Astrocyte of the cerebellum (primary cell): ENCODE measurements at regions not wholly inside any gene's neighbourhood (a gene's known extent, or its start where the extent isn't known, plus 50 kb on each side); places are given as distances from the start of the nearest gene placed in this dataset.

Experiments
- DNase-seq: peaks from one replicate; pipeline ENCODE4 v3.0.0-alpha.2; 2011; ENCODE audit warnings: low read depth
- H3K4me3 ChIP-seq: 2 replicates; pipeline ENCODE4 v1.5.1; 2011; ENCODE audit warnings: mild to moderate bottlenecking, low read depth, low read length, moderate library complexity
- in situ Hi-C: cut with HindIII; loops from 2 replicates; pipeline ENCODE4 v1.10.0; 2017; ENCODE audit warnings: low sequenced_read_pairs
- TF ChIP-seq, protein P1 (sequence below): IDR thresholded peaks from 2 replicates; pipeline ENCODE4 v1.5.1; 2012; ENCODE audit warnings: low read length, low read depth, moderate library complexity, mild to moderate bottlenecking; ENCODE audit errors: missing control alignments

DNA sequence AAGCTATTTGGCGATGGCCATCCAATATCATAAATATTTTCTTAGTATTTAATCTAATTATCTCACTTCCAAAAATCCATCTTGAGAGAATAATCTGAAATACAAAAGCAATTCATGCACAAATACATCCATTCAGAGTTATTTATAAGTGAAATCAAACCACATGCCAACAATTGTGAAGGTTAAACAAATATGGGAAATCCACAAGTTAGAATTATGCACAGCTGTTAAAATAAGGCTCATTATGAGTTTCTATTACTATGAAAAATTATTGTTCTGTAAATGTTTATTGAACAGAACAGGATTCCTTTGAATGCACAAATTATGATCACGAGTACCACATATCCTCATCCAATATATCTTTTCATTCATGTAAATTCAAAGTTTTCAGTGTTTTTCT, 267.7 kb downstream of the PLOD2 start:
- TF ChIP-seq, protein P1, sequence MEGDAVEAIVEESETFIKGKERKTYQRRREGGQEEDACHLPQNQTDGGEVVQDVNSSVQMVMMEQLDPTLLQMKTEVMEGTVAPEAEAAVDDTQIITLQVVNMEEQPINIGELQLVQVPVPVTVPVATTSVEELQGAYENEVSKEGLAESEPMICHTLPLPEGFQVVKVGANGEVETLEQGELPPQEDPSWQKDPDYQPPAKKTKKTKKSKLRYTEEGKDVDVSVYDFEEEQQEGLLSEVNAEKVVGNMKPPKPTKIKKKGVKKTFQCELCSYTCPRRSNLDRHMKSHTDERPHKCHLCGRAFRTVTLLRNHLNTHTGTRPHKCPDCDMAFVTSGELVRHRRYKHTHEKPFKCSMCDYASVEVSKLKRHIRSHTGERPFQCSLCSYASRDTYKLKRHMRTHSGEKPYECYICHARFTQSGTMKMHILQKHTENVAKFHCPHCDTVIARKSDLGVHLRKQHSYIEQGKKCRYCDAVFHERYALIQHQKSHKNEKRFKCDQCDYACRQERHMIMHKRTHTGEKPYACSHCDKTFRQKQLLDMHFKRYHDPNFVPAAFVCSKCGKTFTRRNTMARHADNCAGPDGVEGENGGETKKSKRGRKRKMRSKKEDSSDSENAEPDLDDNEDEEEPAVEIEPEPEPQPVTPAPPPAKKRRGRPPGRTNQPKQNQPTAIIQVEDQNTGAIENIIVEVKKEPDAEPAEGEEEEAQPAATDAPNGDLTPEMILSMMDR, result no peak
- in situ Hi-C loops, result no loop called here
- no peak overlapping the region for H3K4me3 ChIP-seq
- DNase-seq, result no peak

DNA sequence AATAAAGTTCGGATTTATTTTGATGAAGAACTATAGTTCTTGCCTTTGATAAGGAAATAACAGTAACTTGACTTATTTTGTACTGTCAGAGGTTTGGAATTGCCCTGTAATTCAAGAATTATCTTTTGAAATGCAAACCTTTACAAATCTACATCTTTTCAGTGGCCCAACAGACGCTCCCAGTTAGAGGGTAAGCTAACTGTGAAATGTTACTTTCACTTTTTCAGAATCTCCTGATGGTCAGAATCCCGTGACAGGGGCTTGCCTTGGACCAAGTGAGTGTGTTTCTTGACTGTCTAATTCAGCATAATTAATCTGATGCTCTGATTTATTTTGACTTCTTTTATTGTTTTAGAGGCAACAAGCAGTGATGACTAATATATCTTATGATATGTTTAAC, 262.5 kb downstream of the PLOD2 start:
- in situ Hi-C loops, result no loop called here
- no peak overlapping the region for H3K4me3 ChIP-seq
- no peak for DNase-seq
- TF ChIP-seq, protein P1, result no peak

GRCh38 chr3:145899241-145899640, 261.7 kb downstream of the PLOD2 start:
- TF ChIP-seq, protein P1, result no peak
- in situ Hi-C loops, result no loop called here
- DNase-seq, result no peak
- H3K4me3 ChIP-seq, result no peak overlapping the region

GRCh38 chr3:145900056-145900829, 260.7 kb downstream of the PLOD2 start:
- TF ChIP-seq, protein P1, result no peak
- no peak overlapping the region for H3K4me3 ChIP-seq
- in situ Hi-C loops, result no loop called here
- no peak for DNase-seq

DNA sequence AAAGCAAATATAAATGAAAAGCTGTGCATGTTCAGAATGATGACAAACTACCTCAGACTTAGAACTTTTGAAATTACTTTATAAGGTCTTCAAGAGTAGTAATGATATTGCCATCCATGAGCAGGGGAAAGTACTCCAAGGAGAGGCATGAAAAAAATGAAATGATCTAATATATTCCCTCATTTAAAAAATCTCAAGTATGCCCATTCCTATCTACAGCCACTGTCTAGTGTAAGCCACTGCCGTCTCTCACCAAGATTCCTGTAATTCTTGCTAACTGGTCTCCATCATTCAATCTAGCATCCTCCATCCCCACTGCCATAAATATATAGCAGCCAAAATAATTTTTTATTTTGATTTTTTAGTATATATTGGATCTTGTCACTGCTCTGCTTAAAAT, 258.8 kb downstream of the PLOD2 start:
- DNase-seq, result no peak
- TF ChIP-seq, protein P1, result no peak
- in situ Hi-C loops, result no loop called here
- no peak overlapping the region for H3K4me3 ChIP-seq

DNA sequence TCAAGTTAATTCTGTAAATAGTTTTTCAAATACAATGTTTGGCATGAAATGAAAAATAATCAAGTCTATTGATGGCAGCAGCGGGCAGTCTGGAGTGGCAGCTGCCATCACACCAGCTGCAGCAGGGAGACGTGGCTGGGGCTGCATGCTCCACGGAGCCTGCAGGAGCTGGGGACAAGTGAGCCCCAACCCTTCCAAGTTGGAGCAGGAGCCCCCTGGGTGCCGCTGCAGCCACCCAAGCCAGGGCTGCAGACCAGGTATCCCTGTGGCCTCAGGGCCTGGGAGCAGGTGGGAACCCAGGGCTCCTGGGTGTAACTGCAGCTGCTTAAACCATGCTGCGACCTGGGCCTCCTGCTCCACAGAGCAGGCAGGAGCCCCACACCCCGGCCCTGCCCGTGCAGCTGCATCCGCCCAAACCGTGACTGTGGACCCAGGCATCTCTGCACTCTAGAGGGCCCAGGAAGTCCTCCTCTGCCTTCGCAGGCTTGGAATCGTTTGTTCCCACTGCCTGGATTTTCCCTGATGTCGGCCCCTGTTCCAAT, 257.4 kb downstream of the PLOD2 start:
- no peak overlapping the region for H3K4me3 ChIP-seq
- in situ Hi-C loops, result no loop called here
- no peak for DNase-seq
- TF ChIP-seq, protein P1, result no peak
